ENCODE measurements at regions not wholly inside any gene's neighbourhood (a gene's known extent, or its start where the extent isn't known, plus 50 kb on each side); places are given as distances from the start of the nearest gene placed in this dataset.

GRCh38 chr2:215803150-215803549 is 210.2 kb downstream of the MREG start:
- no peaks in the 10 kb centered on the region for H3K4me1 ChIP-seq (ENCODE audit: insufficient read depth, low read length, poor library complexity, severe bottlenecking)
- H3K79me2 ChIP-seq (ENCODE audit: insufficient read depth, low read length) = no peaks in the 10 kb centered on the region
- no peak overlapping the region for H2AFZ ChIP-seq (ENCODE audit: low read length)
- H3K9me3 ChIP-seq (ENCODE audit: insufficient read depth, low read depth, low read length) = no peaks in the 10 kb centered on the region
- no peaks in the 10 kb centered on the region for H3K36me3 ChIP-seq (ENCODE audit: insufficient read depth, low read length)
- H3K9ac ChIP-seq (ENCODE audit: low read depth, low read length, poor library complexity, severe bottlenecking) = no peak overlapping the region
- no peak overlapping the region for H3K4me2 ChIP-seq (ENCODE audit: low read depth, low read length, poor library complexity, severe bottlenecking)
- no peaks in the 10 kb centered on the region for H3K27me3 ChIP-seq (ENCODE audit: insufficient read depth, low read length, poor library complexity, severe bottlenecking)
- H3F3A ChIP-seq (ENCODE audit: low read depth) = no peaks in the 10 kb centered on the region
- H3K9me2 ChIP-seq (replicated peaks; ENCODE audit: low read depth, low read length) = no peaks in the 10 kb centered on the region
- no peak for TF ChIP-seq EZH2phosphoT487 (IDR thresholded peaks at IDR 0.05; ENCODE audit: borderline replicate concordance)
- no peak for TF ChIP-seq CTCF (conservative IDR thresholded peaks at IDR 0.05; ENCODE audit: low read length)
- H4K20me1 ChIP-seq (ENCODE audit: insufficient read depth, low read length, poor library complexity, severe bottlenecking) = no peaks in the 10 kb centered on the region
- no peak overlapping the region for H3K4me3 ChIP-seq (ENCODE audit: low read length, poor library complexity, severe bottlenecking)

GRCh38 chr2:215799194-215799593 is 214.2 kb downstream of the MREG start:
- Histone ChIP-seq H3K9me2 (replicated peaks; ENCODE audit: low read depth, low read length) (no peaks in the 10 kb centered on the region), H3F3A (ENCODE audit: low read depth) (no peaks in the 10 kb centered on the region), H4K20me1 (ENCODE audit: insufficient read depth, low read length, poor library complexity, severe bottlenecking) (no peaks in the 10 kb centered on the region), H3K9me3 (ENCODE audit: insufficient read depth, low read depth, low read length) (no peaks in the 10 kb centered on the region), H3K4me2 (ENCODE audit: low read depth, low read length, poor library complexity, severe bottlenecking) (no peak overlapping the region), H3K4me3 (ENCODE audit: low read length, poor library complexity, severe bottlenecking) (no peak overlapping the region), H3K36me3 (ENCODE audit: insufficient read depth, low read length) (no peaks in the 10 kb centered on the region), H2AFZ (ENCODE audit: low read length) (no peak overlapping the region), H3K79me2 (ENCODE audit: insufficient read depth, low read length) (no peaks in the 10 kb centered on the region), H3K9ac (ENCODE audit: low read depth, low read length, poor library complexity, severe bottlenecking) (no peak overlapping the region), H3K4me1 (ENCODE audit: insufficient read depth, low read length, poor library complexity, severe bottlenecking) (no peaks in the 10 kb centered on the region), H3K27me3 (ENCODE audit: insufficient read depth, low read length, poor library complexity, severe bottlenecking) (no peaks in the 10 kb centered on the region)
- no peak for TF ChIP-seq EZH2phosphoT487 (IDR thresholded peaks at IDR 0.05; ENCODE audit: borderline replicate concordance)
- TF ChIP-seq CTCF (conservative IDR thresholded peaks at IDR 0.05; ENCODE audit: low read length) = no peak

GRCh38 chr2:215797676-215798075 is 215.7 kb downstream of the MREG start:
- H3K79me2 ChIP-seq (ENCODE audit: insufficient read depth, low read length) = no peaks in the 10 kb centered on the region
- H3K4me1 ChIP-seq (ENCODE audit: insufficient read depth, low read length, poor library complexity, severe bottlenecking) = no peaks in the 10 kb centered on the region
- H2AFZ ChIP-seq (ENCODE audit: low read length) = no peak overlapping the region
- H3K27me3 ChIP-seq (ENCODE audit: insufficient read depth, low read length, poor library complexity, severe bottlenecking) = no peaks in the 10 kb centered on the region
- H3K9ac ChIP-seq (ENCODE audit: low read depth, low read length, poor library complexity, severe bottlenecking) = no peak overlapping the region
- no peak overlapping the region for H3K4me3 ChIP-seq (ENCODE audit: low read length, poor library complexity, severe bottlenecking)
- no peaks in the 10 kb centered on the region for H3K36me3 ChIP-seq (ENCODE audit: insufficient read depth, low read length)
- no peaks in the 10 kb centered on the region for H4K20me1 ChIP-seq (ENCODE audit: insufficient read depth, low read length, poor library complexity, severe bottlenecking)
- no peaks in the 10 kb centered on the region for H3F3A ChIP-seq (ENCODE audit: low read depth)
- H3K9me2 ChIP-seq (replicated peaks; ENCODE audit: low read depth, low read length) = no peaks in the 10 kb centered on the region
- TF ChIP-seq CTCF (conservative IDR thresholded peaks at IDR 0.05; ENCODE audit: low read length) = no peak
- TF ChIP-seq EZH2phosphoT487 (IDR thresholded peaks at IDR 0.05; ENCODE audit: borderline replicate concordance) = no peak
- no peak overlapping the region for H3K4me2 ChIP-seq (ENCODE audit: low read depth, low read length, poor library complexity, severe bottlenecking)
- H3K9me3 ChIP-seq (ENCODE audit: insufficient read depth, low read depth, low read length) = no peaks in the 10 kb centered on the region
